ENCODE measurements at regions not wholly inside any gene's neighbourhood (a gene's known extent, or its start where the extent isn't known, plus 50 kb on each side); places are given as distances from the start of the nearest gene placed in this dataset.

DNA sequence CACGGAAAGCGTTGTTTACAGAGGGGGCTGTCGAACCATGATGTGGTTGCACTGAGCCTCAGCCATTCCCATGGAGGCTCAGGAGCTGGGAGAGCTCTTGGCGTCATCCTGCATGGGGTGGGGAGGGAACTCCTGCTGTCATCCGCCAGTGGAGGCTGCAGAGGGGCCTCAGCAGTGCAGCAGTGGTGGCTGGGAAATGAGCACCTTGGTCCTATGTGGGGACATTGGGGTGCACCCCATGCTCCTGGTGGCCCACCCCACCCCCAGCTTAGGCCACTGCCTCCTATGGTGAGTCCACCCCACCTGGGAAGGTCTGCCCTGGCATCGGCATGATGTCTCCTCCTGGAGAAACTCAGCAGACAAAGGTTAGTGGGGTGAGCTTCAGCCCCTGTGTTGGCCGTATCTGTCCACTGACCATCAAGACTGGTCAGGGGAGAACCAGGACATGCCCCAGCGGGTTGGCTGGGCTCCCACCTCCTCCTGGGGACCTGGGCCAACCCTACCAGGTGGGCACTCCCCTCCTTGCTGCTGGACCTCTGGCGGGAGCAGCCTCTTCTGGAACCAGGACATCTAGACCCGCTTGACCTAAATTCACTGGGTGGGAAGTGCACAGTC lies 67.8 kb upstream of the HDAC4 start:
- Histone ChIP-seq H3K4me3 (ENCODE audit: low read length) (no peak overlapping the region), H3K4me1 (ENCODE audit: control insufficient read depth, insufficient read depth, low read length) (peaks cover 12% of the 10 kb centered on the region), H3K27me3 (ENCODE audit: control insufficient read depth, insufficient read depth, low read length) (no peaks in the 10 kb centered on the region), H3K27ac (ENCODE audit: low read length) (no peak overlapping the region), H3K9me3 (ENCODE audit: control insufficient read depth, insufficient read depth, low read length) (no peaks in the 10 kb centered on the region), H3K36me3 (ENCODE audit: control insufficient read depth, insufficient read depth, low read length) (no peaks in the 10 kb centered on the region)
- no peaks in the 10 kb centered on the region for H3K4me1 Mint-ChIP-seq
- intact Hi-C loops (cut with micrococcal nuclease) = no loop called here
- DNase-seq = no peak
- 92% methylated on average over 10 of the region's 10 CpGs for WGBS (ENCODE audit: insufficient coverage)
- H3K27ac Mint-ChIP-seq = no peak overlapping the region
- H3K27me3 Mint-ChIP-seq (ENCODE audit: low read depth in 2 of 2) = peaks cover 11 to 13% of the 10 kb centered on the region in 2 donors
- ATAC-seq = no peak
- H3K36me3 Mint-ChIP-seq = no peaks in the 10 kb centered on the region
- no peak overlapping the region for H3K4me3 Mint-ChIP-seq
- no peaks in the 10 kb centered on the region for H3K9me3 Mint-ChIP-seq
- TF ChIP-seq, protein P1, sequence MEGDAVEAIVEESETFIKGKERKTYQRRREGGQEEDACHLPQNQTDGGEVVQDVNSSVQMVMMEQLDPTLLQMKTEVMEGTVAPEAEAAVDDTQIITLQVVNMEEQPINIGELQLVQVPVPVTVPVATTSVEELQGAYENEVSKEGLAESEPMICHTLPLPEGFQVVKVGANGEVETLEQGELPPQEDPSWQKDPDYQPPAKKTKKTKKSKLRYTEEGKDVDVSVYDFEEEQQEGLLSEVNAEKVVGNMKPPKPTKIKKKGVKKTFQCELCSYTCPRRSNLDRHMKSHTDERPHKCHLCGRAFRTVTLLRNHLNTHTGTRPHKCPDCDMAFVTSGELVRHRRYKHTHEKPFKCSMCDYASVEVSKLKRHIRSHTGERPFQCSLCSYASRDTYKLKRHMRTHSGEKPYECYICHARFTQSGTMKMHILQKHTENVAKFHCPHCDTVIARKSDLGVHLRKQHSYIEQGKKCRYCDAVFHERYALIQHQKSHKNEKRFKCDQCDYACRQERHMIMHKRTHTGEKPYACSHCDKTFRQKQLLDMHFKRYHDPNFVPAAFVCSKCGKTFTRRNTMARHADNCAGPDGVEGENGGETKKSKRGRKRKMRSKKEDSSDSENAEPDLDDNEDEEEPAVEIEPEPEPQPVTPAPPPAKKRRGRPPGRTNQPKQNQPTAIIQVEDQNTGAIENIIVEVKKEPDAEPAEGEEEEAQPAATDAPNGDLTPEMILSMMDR (IDR thresholded peaks at IDR 0.05) = no peak

DNA sequence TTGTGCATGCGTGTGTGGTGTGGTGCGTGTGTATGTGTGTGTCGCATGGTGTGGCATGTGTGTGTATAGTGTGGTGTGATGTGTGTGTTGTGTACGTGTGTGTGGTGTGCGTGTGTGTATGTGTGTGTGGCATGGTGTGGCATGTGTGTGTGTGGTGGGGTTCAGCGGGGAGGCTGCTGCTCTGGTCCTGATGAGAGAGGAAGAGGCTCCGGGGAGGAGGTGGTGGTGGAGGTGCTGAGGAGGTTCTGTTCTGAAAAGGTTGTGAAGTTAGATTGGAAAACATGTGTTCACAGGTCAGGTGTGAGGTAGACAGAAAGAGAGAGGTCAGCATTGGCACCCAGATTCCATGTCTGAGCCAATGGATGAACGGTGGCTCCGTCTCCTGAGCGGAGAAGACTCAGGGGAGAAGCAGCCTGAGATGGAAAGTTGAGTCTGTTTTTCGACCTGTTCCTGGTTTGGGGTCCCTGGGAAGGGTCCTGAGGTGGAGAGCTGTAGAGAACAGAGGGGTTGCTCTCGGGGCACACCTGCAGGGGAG lies 67.2 kb upstream of the HDAC4 start:
- intact Hi-C loops (cut with micrococcal nuclease) = no loop called here

DNA sequence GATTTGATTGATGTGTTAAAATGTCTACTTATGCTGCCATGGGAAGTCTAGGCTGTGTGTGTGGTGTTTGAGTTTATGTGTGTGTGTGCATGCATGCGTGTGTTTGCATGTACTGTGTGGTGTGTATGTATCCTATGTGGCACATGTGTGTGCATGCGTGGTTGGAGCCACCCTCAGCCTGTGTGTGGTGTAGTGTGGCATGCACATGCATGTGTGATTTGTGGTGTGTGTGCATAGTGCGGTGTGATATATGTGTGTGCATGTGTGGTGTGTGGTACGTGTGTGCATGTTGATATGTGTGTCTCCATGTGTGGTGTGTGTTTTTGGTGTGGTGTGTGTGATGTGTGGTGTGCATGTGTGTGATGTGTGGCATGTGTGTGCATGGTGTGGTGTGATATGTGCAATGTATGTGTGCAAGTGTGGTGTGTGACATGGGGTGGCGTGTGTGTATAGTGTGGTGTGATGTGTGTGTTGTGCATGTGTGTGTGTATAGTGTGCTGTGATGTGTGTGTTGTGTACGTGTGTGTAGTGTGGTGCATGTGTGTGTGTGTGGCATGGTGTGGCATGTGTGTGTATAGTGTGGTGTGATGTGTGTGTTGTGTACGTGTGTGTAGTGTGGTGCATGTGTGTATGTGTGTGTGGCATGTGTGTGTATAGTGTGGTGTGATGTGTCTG lies 66.6 kb upstream of the HDAC4 start:
- H3K4me3 Mint-ChIP-seq = no peak overlapping the region
- 94% methylated on average over 7 of the region's 7 CpGs for WGBS (ENCODE audit: insufficient coverage)
- H3K27me3 Mint-ChIP-seq (ENCODE audit: low read depth in 2 of 2) = peaks cover 0 to 2% of the 10 kb centered on the region in 2 donors
- no peaks in the 10 kb centered on the region for H3K4me1 Mint-ChIP-seq
- Histone ChIP-seq H3K4me1 (ENCODE audit: control insufficient read depth, insufficient read depth, low read length) (peaks cover 12% of the 10 kb centered on the region), H3K27me3 (ENCODE audit: control insufficient read depth, insufficient read depth, low read length) (no peaks in the 10 kb centered on the region), H3K9me3 (ENCODE audit: control insufficient read depth, insufficient read depth, low read length) (no peaks in the 10 kb centered on the region), H3K36me3 (ENCODE audit: control insufficient read depth, insufficient read depth, low read length) (no peaks in the 10 kb centered on the region), H3K4me3 (ENCODE audit: low read length) (no peak overlapping the region), H3K27ac (ENCODE audit: low read length) (no peak overlapping the region)
- no peak overlapping the region for H3K27ac Mint-ChIP-seq
- no peaks in the 10 kb centered on the region for H3K36me3 Mint-ChIP-seq
- no peak for ATAC-seq
- no peak for DNase-seq
- H3K9me3 Mint-ChIP-seq = no peaks in the 10 kb centered on the region
- intact Hi-C loops (cut with micrococcal nuclease) = no loop called here
- TF ChIP-seq, protein P1 (IDR thresholded peaks at IDR 0.05) = no peak

More for the DNA sequence above, 67.2 kb upstream of the HDAC4 start:
- no peak for ATAC-seq
- peaks cover 6 to 8% of the 10 kb centered on the region in 2 donors for H3K27me3 Mint-ChIP-seq (ENCODE audit: low read depth in 2 of 2)
- H3K4me3 Mint-ChIP-seq = no peak overlapping the region
- H3K4me1 Mint-ChIP-seq = no peaks in the 10 kb centered on the region
- 95% methylated on average over 12 of the region's 12 CpGs for WGBS (ENCODE audit: insufficient coverage)
- DNase-seq = no peak
- H3K27ac Mint-ChIP-seq = no peak overlapping the region
- no peak overlapping the region for H3K27ac ChIP-seq (ENCODE audit: low read length)
- no peaks in the 10 kb centered on the region for H3K27me3 ChIP-seq (ENCODE audit: control insufficient read depth, insufficient read depth, low read length)
- H3K9me3 Mint-ChIP-seq = no peaks in the 10 kb centered on the region
- H3K36me3 Mint-ChIP-seq = no peaks in the 10 kb centered on the region
- no peaks in the 10 kb centered on the region for H3K9me3 ChIP-seq (ENCODE audit: control insufficient read depth, insufficient read depth, low read length)
- H3K36me3 ChIP-seq (ENCODE audit: control insufficient read depth, insufficient read depth, low read length) = no peaks in the 10 kb centered on the region
- TF ChIP-seq, protein P1 (IDR thresholded peaks at IDR 0.05) = no peak
- no peak overlapping the region for H3K4me3 ChIP-seq (ENCODE audit: low read length)
- H3K4me1 ChIP-seq (ENCODE audit: control insufficient read depth, insufficient read depth, low read length) = peaks cover 12% of the 10 kb centered on the region
